HG02885 (cell line): ENCODE measurements at regions not wholly inside any gene's neighbourhood (a gene's known extent, or its start where the extent isn't known, plus 50 kb on each side); places are given as distances from the start of the nearest gene placed in this dataset.

Experiments used
- ATAC-seq: cut with Tn5 transposase; IDR thresholded peaks from one replicate; pipeline ENCODE4 v1.9.1; 2021; ENCODE audit warnings: mild to moderate bottlenecking; ENCODE audit not compliant: unreplicated experiment, poor library complexity

- ATAC-seq = no peak
These were observed 98.2 kb downstream of the GGTLC2 start for GRCh38 chr22:22742641-22743040.

DNA sequence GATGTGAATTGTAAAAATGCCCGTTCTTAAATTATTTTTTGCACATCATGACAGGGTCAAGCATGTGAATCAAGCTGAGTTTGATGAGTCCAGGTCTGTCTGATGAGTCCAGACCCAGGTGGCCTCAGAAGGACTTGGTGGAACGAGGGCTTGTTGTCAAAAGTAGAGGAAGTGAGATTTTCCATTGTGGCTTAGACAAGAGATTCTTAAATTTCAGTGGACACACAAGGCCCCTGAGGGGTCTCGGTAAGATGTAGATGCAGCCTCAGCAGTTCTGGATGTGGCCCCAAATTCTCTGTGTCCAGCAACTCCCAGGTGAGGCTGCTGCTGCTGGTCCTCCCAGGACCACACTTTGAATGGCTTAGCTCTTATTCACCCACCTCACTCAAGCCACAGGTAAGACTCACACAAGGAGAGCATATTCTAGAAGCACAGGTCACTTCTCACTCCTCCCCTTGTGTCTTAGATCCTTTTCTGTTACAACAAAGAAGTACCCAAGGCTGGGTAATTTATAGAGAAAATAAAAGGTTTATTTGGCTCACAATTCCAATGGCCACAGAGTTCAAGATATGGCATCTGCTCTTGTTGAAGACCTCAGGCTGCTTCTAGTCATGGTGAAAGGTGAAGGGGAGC, 98.8 kb downstream of the GGTLC2 start:
- no peak for ATAC-seq

GRCh38 chr22:22744412-22745224, 100.2 kb downstream of the GGTLC2 start:
- no peak for ATAC-seq

DNA sequence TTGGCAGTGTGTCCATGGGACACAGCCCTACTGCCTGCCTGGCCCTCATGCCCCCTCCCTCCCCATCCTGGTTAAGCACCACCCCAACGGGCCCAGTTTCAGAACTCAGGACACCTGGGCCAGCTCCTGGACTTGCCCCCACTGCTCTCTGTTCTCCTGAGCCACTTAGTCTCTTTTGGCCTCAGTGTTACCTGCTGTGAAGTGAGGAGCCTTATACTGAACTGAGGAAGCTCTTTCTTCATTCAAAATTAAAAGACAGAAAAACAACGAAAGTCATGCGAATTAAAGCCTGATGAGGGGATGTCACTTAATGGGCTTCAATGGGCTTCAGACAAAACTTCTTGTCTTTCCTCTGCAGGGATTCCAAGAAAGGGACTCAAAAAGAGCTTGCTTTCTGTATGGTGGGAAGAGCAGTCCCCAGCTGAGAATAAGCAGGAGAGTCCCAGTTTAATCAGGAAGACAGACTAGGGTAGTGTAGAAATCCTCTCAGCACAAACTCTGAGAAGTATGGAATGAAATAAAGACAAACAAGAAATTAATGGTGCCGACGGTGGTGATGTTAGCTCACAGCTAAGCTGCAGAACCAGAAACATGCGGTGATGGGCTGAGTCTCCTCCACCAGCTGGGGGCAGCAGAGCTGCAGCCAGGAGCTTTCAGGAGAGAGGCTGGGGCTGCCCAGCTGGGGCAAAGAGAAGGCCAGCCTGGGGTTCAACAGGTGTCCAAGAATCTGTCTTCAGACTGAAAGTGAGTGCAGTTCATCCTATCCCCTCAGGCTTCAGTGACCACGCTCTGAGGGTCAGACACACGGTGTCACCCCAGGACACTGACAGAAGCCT, 101.0 kb downstream of the GGTLC2 start:
- no peak for ATAC-seq

GRCh38 chr22:22746061-22746962, 101.9 kb downstream of the GGTLC2 start:
- no peak for ATAC-seq

DNA sequence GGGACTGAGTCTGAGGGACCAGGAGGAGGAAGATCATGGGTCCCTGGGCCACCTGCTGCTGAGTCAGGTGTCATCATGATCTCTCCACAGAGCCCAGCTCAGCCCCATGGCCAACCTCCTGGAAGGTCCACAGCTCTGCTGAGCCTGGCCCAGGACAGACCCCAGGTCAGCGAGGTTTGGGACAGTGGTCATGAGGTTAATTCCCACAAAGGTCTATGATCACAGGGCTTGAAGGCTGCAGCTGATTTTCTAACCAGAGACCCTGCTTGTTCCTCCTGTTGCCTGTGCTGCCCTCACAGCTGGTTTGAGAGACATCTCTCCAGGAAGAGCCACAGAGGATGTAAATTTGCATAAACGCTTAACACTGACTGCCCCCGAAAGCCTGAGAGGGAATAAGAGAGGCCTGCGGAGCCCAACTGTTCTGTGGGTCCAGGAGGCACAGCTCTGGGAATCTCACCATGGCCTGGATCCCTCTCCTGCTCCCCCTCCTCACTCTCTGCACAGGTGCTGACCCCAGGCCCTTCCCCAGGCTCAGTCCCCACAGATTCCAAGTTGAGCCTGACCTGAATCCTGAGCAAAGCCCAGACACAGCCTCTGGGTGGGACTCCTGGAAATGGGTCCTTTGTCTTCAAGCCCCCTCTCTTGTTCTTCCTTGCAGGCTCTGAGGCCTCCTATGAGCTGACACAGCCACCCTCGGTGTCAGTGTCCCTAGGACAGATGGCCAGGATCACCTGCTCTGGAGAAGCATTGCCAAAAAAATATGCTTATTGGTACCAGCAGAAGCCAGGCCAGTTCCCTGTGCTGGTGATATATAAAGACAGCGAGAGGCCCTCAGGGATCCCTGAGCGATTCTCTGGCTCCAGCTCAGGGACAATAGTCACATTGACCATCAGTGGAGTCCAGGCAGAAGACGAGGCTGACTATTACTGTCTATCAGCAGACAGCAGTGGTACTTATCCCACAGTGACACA, 102.8 kb downstream of the GGTLC2 start:
- no peak for ATAC-seq

DNA sequence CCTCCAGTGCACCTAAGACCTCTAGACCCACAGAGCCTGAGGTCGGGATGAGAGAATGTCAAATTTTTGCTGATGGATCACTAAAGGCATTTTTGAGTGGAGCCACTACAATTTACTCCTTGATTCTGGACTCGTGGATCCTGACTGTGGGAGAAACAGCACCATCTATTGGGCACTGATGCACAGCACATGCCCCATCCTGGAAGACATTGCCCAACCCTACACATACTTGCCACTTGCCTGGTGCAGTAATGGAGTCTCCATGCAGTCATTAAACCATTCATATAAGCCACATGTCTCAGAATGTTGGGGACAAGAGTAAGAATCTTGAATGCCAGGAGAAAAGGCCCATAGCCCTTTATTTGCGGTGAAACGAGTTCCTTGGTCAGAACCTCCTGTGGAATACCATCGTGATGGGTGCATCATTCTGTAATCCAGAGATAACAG, 103.9 kb downstream of the GGTLC2 start:
- ATAC-seq = no peak

DNA sequence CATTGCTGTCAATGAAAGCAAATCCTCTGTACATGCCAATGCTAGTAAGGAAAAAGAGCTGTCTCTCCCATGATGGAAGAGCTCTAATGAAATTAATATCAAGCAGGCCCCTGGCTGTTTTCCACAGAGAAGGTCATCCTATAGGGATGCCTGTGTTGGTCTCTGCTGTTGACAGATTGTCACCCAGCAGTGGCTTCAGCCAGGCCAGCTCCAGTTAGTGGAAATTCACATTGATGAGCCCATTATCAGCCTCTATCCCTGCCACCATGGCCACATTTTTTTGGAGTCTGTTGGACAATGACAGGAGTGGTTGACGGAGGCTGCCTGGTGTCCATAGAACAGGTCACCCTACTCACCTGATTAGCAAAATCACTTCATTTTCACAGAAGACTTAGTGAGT, 104.3 kb downstream of the GGTLC2 start:
- ATAC-seq = no peak

DNA sequence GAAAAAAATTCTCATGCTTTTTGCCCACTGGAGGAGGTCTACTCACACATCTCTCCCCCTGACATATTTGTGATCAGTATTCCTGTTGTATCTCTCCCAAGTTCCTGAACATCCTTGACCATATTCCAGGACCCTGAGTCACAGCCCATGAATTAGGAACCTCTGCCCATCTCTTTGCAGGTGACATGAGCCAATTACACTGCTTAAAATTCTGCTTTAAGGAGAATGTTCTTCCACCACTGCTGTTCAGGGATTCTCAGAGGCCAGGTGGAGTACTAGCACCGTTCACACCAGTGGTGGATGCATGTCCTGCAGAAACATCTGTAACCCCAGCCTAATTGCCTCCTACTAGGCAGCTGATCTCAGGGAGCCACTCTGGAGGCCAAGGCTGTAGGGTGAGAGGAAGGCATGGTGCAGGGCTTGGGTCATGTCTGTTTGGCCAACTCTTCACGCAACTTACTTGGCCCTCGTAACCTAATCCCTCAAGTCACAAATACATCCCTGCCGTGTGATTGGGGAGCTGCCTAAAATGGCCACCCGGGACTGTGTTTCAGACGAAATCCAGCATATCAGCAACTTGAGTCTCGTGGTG, 104.8 kb downstream of the GGTLC2 start:
- no peak for ATAC-seq

- ATAC-seq = no peak
These were observed 106.1 kb downstream of the GGTLC2 start for GRCh38 chr22:22750335-22751042.

DNA sequence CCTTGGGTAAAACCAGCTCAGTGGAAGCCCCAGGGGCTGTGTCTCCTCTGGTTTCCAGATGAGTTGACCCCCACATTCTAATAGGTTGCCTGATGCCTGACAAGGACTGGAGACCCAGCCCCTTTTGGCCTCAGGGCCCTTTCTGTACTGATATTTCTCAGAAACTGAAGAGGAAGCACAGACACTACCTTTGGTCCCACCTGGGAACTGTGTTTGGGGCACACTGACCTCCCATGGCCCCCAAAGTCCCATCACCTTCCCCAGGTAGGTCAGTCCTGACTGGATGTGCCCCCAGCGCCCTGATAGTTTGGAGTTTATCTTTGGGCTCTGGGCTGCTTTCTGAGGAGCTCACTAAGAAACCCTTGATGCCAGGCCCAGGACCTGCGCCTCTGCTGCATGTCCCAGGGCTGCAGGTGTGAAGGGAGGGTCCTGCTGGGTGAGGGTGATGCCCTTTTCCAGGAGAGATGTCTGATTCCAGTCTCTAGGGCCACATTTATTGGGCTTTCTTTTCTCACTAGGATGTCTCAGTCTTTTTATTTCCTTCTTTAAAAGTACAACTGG, 106.7 kb downstream of the GGTLC2 start:
- ATAC-seq = no peak

- no peak for ATAC-seq
These were observed 107.8 kb downstream of the GGTLC2 start for GRCh38 chr22:22752199-22752555.

GRCh38 chr22:22752556-22753477, 108.4 kb downstream of the GGTLC2 start:
- ATAC-seq = no peak

DNA sequence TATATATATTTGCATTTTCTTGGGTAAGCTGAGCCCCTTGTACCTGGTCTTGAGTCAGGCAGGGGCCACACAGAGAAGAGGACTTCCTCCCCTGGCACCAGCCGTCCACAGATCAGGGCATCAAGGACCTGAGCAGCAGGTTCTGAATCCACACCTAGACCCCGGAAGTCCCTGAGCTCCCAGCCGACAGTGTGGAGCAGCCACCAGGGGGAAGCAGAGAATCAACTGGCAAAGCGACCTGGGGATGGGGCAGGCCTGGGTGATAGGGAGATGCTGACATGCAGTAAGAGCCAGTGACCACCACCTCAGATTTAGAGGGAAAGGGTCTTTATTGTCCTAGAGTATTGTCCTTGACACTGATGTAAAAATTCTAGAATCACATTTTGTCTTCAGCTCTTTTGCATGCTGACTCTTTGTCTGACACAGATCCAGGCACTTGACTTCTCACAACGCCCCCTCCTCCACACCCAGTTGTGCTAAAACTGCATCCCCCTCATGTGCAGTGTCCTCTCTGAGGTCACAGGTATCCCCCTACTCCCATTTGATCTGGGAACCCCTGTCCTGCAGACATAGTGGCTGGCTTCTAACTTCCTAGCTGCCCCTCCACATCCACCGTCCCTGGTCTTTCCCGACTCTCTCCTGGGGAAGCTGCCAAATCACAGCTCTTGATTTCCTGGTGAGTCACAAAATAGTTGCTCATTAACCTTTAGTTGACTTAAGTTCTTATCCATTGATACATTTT, 109.3 kb downstream of the GGTLC2 start:
- ATAC-seq = peak; percentile 44

DNA sequence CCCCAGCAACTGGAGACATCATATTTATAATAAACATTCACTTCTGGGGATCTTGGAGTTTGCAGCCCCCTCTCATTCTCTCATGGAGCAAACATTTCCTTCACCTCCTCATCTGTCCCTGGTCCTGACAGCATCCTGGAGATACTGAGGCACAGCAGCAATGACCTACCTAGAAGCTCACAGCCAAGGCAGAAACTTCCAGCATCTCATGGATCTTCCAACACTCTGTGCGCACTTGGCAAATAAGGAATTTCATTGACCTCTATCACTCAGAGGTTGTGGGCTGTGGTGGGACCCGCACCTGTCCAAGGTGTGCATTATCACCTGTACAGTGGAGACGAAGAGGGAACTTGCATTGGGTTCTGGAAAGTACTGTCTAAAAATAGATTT, 109.8 kb downstream of the GGTLC2 start:
- ATAC-seq = no peak
